ENCODE measurements at regions not wholly inside any gene's neighbourhood (a gene's known extent, or its start where the extent isn't known, plus 50 kb on each side); places are given as distances from the start of the nearest gene placed in this dataset.

DNA sequence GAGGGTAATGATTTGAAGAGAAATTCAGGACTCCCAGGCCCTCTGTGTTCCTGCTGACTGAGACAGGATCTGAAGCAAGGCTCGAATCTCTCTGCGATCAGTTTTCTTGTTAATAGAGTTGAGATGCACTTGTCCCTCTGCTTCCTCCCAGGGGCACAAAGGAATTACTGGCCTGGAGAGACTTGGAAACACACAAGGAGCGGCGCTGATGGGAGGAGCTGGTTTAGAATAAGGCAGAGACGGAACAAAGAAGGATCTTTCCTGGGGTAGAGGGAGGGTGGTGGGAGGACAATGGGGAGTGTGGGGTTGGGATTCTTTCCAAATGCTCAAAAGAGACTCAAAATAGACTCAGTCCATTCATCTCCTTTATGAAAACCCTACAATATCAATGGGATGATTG, 719.1 kb downstream of the UQCRFS1 start:
- TF ChIP-seq CTCF (IDR thresholded peaks at IDR 0.05; ENCODE audit: low read depth, low read length): no peak
- TF ChIP-seq, protein P1, sequence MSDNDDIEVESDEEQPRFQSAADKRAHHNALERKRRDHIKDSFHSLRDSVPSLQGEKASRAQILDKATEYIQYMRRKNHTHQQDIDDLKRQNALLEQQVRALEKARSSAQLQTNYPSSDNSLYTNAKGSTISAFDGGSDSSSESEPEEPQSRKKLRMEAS (IDR thresholded peaks at IDR 0.05; ENCODE audit: low read depth, low read length): no peak
